GM19043 (cell line): ENCODE measurements at regions not wholly inside any gene's neighbourhood (a gene's known extent, or its start where the extent isn't known, plus 50 kb on each side); places are given as distances from the start of the nearest gene placed in this dataset.
"Not testable (repeated sequence)": the region's sequence is repeated elsewhere in the genome, so short reads cannot be mapped to it uniquely, and the experiment has no call there.

Experiments
- ATAC-seq: cut with Tn5 transposase; IDR thresholded peaks from one replicate; pipeline ENCODE4 v1.9.1; 2021; ENCODE audit warnings: low read depth; ENCODE audit not compliant: unreplicated experiment

GRCh38 chr12:128103152-128103551 is 163.8 kb upstream of the TMEM132C start:
- no peak for ATAC-seq

GRCh38 chr12:128109236-128109635 is 157.7 kb upstream of the TMEM132C start:
- no peak for ATAC-seq

- no peak for ATAC-seq
These were observed 157.3 kb upstream of the TMEM132C start for GRCh38 chr12:128109636-128110035.

- ATAC-seq = no peak
These were observed 155.6 kb upstream of the TMEM132C start for GRCh38 chr12:128111333-128111732.

- ATAC-seq = no peak
These were observed 155.0 kb upstream of the TMEM132C start for GRCh38 chr12:128111951-128112350.

GRCh38 chr12:128113250-128113649 is 153.7 kb upstream of the TMEM132C start:
- ATAC-seq = not testable (repeated sequence)

- no peak for ATAC-seq
These were observed 152.5 kb upstream of the TMEM132C start for GRCh38 chr12:128114485-128114884.

- no peak for ATAC-seq
These were observed 150.4 kb upstream of the TMEM132C start for GRCh38 chr12:128116537-128116936.

- ATAC-seq = no peak
These were observed 146.9 kb upstream of the TMEM132C start for GRCh38 chr12:128120035-128120434.

GRCh38 chr12:128121424-128121823 is 145.5 kb upstream of the TMEM132C start:
- no peak for ATAC-seq

- no peak for ATAC-seq
These were observed 143.9 kb upstream of the TMEM132C start for GRCh38 chr12:128123096-128123495.

- ATAC-seq = no peak
These were observed 135.0 kb upstream of the TMEM132C start for GRCh38 chr12:128131955-128132354.

GRCh38 chr12:128133321-128134073 is 133.5 kb upstream of the TMEM132C start:
- no peak for ATAC-seq

GRCh38 chr12:128137140-128137539 is 129.8 kb upstream of the TMEM132C start:
- ATAC-seq = peak; percentile 88

GRCh38 chr12:128138125-128138524 is 128.8 kb upstream of the TMEM132C start:
- ATAC-seq = no peak

GRCh38 chr12:128140551-128140950 is 126.4 kb upstream of the TMEM132C start:
- ATAC-seq = no peak

GRCh38 chr12:128150961-128151360 is 116.0 kb upstream of the TMEM132C start:
- ATAC-seq = no peak

GRCh38 chr12:128155571-128155970 is 111.4 kb upstream of the TMEM132C start:
- ATAC-seq = no peak

GRCh38 chr12:128163086-128163485 is 103.9 kb upstream of the TMEM132C start:
- ATAC-seq = no peak

- no peak for ATAC-seq
These were observed 102.4 kb upstream of the TMEM132C start for GRCh38 chr12:128164533-128164932.

- ATAC-seq = no peak
These were observed 101.6 kb upstream of the TMEM132C start for GRCh38 chr12:128165387-128165786.

GRCh38 chr12:128168273-128168672 is 98.7 kb upstream of the TMEM132C start:
- no peak for ATAC-seq

GRCh38 chr12:128170181-128170580 is 96.8 kb upstream of the TMEM132C start:
- ATAC-seq = no peak
